ENCODE measurements at regions not wholly inside any gene's neighbourhood (a gene's known extent, or its start where the extent isn't known, plus 50 kb on each side); places are given as distances from the start of the nearest gene placed in this dataset.

DNA sequence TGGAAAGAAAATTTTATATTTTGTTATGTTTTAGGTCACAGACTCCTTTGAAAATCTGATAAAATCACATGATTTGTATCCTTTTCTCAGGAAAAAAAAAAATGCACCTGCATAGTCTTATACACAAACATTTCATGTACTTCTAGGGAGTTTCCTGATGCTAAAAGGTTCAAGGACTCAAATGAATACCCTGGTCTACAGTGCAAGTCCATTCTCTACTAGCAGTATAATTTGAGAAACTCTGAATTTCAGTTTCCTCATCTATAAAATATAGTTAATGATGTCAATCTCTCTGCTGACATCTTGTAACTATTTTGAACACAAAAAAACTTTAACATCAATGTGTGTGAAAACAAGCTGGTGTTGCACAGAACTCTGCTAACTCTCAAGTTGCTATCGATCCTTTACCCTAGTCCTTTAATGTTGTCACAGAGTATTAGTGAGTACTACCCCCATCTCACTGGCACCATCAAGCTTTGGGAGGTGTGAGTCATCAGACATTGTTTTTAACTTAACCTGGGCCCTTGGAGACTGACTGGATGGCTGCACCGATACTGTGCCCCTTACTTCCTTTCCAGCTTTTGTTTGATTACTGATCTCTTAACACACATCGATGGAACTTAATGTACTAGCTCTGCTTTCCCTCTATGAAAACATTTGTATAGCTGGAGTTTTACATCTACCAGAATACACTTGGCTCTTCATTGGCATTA lies 251.9 kb upstream of the SOX5 start:
- Mint-ChIP-seq H3K27ac (no peak overlapping the region), H3K4me3 (ENCODE audit: low read depth) (no peak overlapping the region), H3K27me3 (no peaks in the 10 kb centered on the region), H3K4me1 (ENCODE audit: low read depth) (peaks cover 5% of the 10 kb centered on the region), H3K9me3 (ENCODE audit: low read depth) (peaks cover 12% of the 10 kb centered on the region), H3K36me3 (ENCODE audit: insufficient read depth) (peaks cover 3% of the 10 kb centered on the region)
- TF ChIP-seq, protein P1, sequence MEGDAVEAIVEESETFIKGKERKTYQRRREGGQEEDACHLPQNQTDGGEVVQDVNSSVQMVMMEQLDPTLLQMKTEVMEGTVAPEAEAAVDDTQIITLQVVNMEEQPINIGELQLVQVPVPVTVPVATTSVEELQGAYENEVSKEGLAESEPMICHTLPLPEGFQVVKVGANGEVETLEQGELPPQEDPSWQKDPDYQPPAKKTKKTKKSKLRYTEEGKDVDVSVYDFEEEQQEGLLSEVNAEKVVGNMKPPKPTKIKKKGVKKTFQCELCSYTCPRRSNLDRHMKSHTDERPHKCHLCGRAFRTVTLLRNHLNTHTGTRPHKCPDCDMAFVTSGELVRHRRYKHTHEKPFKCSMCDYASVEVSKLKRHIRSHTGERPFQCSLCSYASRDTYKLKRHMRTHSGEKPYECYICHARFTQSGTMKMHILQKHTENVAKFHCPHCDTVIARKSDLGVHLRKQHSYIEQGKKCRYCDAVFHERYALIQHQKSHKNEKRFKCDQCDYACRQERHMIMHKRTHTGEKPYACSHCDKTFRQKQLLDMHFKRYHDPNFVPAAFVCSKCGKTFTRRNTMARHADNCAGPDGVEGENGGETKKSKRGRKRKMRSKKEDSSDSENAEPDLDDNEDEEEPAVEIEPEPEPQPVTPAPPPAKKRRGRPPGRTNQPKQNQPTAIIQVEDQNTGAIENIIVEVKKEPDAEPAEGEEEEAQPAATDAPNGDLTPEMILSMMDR (IDR thresholded peaks at IDR 0.05; ENCODE audit: unreplicated experiment), result no peak
- DNase-seq (ENCODE audit: low spot score, unreplicated experiment), result no peak

DNA sequence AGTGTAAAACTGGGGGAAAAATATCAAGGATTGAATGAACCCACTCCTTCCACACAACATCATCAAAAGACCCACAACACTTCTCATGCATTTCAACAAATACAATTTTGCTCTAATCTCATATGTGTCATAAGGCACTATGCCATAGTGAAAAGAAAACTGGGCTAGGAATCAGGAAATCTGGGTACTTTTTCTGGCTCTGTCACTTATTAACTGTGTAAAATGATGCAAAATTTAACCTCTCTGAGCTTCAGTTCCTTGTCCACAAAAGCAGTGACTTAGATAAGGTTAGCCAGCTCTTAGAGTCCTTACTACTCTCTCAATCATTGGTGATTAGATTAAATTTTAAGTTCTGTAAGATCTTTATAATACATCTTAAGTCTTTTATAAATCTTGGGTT lies 250.5 kb upstream of the SOX5 start:
- H3K27ac Mint-ChIP-seq, result no peak overlapping the region
- peaks cover 12% of the 10 kb centered on the region for H3K9me3 Mint-ChIP-seq (ENCODE audit: low read depth)

DNA sequence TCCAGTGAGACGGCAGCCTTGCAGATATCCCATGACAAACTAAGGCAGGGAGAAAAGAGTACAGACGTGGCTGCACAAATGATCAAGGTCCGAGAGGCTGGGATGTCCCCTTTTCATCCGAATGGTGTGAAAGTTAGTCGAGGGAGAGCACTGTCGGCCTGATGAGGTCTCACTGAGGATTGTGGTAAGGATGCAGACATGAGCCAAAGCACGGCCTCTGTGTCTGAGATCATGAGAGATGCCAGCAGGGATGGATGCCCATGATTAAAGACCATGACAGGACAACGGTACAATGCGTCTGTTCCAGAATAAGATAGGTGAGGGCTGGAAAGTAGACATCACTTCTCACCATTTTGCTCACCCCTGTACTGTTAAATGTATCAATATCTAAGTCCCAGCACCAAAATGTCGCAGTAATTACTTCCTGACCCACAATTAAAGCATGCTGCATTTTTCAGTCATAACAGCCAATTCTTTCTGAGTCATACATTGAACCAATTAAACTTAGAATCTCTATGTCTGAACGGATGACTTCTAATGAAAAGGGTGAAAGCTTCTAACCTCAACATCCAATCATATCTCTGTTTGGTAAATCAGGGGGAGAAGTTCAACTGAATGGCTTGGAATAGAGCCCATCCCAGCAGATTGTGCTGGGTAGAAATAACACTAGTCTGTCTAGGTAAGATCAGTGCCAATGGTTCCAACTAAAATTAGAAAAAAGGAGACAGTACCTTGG lies 249.6 kb upstream of the SOX5 start:
- Mint-ChIP-seq H3K9me3 (ENCODE audit: low read depth) (peaks cover 12% of the 10 kb centered on the region), H3K4me3 (ENCODE audit: low read depth) (no peak overlapping the region), H3K36me3 (ENCODE audit: insufficient read depth) (peaks cover 3% of the 10 kb centered on the region), H3K4me1 (ENCODE audit: low read depth) (peaks cover 5% of the 10 kb centered on the region), H3K27me3 (no peaks in the 10 kb centered on the region), H3K27ac (no peak overlapping the region)
- TF ChIP-seq, protein P1 (IDR thresholded peaks at IDR 0.05; ENCODE audit: unreplicated experiment), result no peak
- no peak for DNase-seq (ENCODE audit: low spot score, unreplicated experiment)

More for the DNA sequence above, 250.5 kb upstream of the SOX5 start:
- no peaks in the 10 kb centered on the region for H3K27me3 Mint-ChIP-seq
- H3K36me3 Mint-ChIP-seq (ENCODE audit: insufficient read depth), result peaks cover 3% of the 10 kb centered on the region
- no peak overlapping the region for H3K4me3 Mint-ChIP-seq (ENCODE audit: low read depth)
- no peak for DNase-seq (ENCODE audit: low spot score, unreplicated experiment)
- TF ChIP-seq, protein P1 (IDR thresholded peaks at IDR 0.05; ENCODE audit: unreplicated experiment), result no peak
- peaks cover 5% of the 10 kb centered on the region for H3K4me1 Mint-ChIP-seq (ENCODE audit: low read depth)

DNA sequence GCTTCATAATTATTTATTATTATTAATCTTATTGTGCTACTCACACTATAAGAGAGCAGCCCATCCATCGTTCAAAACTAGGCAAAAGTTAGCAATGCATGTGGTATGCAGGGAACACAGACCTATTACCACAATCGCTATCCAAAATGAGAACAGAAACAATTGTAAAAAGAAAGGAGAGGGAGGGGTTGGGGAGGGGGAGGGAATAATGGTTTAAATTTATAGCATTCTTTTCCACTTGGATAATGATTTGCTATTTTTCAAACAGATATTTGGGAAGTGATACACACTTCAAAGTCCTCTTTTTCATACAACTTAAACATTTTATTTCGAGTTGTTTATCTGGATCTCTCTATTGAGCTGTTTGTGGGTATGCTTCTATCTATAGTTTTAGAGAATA lies 248.6 kb upstream of the SOX5 start:
- TF ChIP-seq, protein P1 (IDR thresholded peaks at IDR 0.05; ENCODE audit: unreplicated experiment), result no peak
- H3K27ac Mint-ChIP-seq, result no peak overlapping the region
- H3K9me3 Mint-ChIP-seq (ENCODE audit: low read depth), result peaks cover 5% of the 10 kb centered on the region
- DNase-seq (ENCODE audit: low spot score, unreplicated experiment), result no peak
- no peak overlapping the region for H3K4me3 Mint-ChIP-seq (ENCODE audit: low read depth)
- no peaks in the 10 kb centered on the region for H3K36me3 Mint-ChIP-seq (ENCODE audit: insufficient read depth)
- peaks cover 5% of the 10 kb centered on the region for H3K4me1 Mint-ChIP-seq (ENCODE audit: low read depth)
- H3K27me3 Mint-ChIP-seq, result no peaks in the 10 kb centered on the region

DNA sequence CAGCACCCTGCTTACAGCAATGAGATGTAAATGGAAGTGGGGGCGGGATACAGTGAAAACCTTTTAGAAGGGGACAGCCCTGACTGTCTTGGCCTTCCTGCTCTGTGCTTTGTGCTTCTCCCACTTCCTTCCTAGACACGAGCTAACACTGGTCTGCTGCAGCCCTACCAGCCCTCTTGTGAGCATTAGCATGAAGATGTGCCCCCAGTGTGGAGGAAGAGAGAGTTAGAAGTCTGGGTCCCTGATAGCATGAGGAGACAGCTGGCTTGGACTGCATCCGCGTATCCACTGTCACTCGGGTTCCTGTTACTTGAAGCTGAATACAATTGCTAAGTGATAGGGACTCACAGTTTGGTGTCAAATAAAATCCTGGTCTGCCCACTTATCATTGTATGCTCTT lies 248.1 kb upstream of the SOX5 start:
- Mint-ChIP-seq H3K9me3 (ENCODE audit: low read depth) (peaks cover 2% of the 10 kb centered on the region), H3K4me3 (ENCODE audit: low read depth) (no peak overlapping the region), H3K4me1 (ENCODE audit: low read depth) (peaks cover 5% of the 10 kb centered on the region), H3K36me3 (ENCODE audit: insufficient read depth) (no peaks in the 10 kb centered on the region), H3K27ac (no peak overlapping the region), H3K27me3 (no peaks in the 10 kb centered on the region)
- TF ChIP-seq, protein P1 (IDR thresholded peaks at IDR 0.05; ENCODE audit: unreplicated experiment), result no peak
- no peak for DNase-seq (ENCODE audit: low spot score, unreplicated experiment)
